ENCODE measurements at regions not wholly inside any gene's neighbourhood (a gene's known extent, or its start where the extent isn't known, plus 50 kb on each side); places are given as distances from the start of the nearest gene placed in this dataset.

DNA sequence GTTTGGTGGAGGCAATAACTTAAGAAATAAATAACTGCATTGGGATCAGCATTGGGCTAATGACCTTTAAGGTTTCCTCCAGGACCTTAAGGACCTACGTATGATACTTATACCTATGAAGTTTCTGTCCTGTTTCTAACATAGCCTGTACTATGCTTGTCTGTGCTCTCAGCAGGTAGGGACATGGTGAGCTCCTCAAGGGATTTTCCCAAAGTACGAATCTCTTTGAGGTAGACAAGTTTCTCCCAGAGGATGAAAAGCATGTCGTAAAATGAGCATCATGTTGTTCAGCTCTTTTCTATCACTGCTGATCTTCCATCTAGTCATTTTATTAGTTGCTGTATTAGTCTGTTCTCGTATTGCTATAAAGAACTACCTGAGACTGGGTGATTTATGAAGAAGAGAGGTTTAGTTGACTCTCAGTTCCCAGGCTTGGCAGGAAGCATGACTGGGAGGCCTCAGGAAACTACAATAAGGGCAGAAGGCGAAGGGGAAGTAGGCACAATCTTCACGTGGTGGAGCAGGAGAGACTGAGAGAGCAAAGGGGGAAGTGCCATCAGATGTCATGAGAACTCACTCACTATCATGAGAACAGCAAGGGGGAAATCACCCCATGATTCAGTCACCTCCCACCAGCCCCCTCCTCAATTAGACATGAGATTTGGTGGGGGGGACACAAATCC is 77.8 kb upstream of the TGM3 start (continued):
- TF ChIP-seq, protein P1, sequence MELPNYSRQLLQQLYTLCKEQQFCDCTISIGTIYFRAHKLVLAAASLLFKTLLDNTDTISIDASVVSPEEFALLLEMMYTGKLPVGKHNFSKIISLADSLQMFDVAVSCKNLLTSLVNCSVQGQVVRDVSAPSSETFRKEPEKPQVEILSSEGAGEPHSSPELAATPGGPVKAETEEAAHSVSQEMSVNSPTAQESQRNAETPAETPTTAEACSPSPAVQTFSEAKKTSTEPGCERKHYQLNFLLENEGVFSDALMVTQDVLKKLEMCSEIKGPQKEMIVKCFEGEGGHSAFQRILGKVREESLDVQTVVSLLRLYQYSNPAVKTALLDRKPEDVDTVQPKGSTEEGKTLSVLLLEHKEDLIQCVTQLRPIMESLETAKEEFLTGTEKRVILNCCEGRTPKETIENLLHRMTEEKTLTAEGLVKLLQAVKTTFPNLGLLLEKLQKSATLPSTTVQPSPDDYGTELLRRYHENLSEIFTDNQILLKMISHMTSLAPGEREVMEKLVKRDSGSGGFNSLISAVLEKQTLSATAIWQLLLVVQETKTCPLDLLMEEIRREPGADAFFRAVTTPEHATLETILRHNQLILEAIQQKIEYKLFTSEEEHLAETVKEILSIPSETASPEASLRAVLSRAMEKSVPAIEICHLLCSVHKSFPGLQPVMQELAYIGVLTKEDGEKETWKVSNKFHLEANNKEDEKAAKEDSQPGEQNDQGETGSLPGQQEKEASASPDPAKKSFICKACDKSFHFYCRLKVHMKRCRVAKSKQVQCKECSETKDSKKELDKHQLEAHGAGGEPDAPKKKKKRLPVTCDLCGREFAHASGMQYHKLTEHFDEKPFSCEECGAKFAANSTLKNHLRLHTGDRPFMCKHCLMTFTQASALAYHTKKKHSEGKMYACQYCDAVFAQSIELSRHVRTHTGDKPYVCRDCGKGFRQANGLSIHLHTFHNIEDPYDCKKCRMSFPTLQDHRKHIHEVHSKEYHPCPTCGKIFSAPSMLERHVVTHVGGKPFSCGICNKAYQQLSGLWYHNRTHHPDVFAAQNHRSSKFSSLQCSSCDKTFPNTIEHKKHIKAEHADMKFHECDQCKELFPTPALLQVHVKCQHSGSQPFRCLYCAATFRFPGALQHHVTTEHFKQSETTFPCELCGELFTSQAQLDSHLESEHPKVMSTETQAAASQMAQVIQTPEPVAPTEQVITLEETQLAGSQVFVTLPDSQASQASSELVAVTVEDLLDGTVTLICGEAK (IDR thresholded peaks at IDR 0.05), result no peak
- TF ChIP-seq, protein P1 (CRISPR knock-in tag; IDR thresholded peaks at IDR 0.05), result no peak
- TF ChIP-seq ZNF347 (CRISPR knock-in tag; IDR thresholded peaks at IDR 0.05; ENCODE audit: low read depth) (no peak), MAZ (CRISPR knock-in tag; conservative IDR thresholded peaks at IDR 0.05 in 1 of 2, IDR thresholded peaks at IDR 0.05 in 1 of 2) (no peak), PHF20 (IDR thresholded peaks at IDR 0.05; ENCODE audit: partially characterized antibody) (no peak)
- TF ChIP-seq, protein P2, sequence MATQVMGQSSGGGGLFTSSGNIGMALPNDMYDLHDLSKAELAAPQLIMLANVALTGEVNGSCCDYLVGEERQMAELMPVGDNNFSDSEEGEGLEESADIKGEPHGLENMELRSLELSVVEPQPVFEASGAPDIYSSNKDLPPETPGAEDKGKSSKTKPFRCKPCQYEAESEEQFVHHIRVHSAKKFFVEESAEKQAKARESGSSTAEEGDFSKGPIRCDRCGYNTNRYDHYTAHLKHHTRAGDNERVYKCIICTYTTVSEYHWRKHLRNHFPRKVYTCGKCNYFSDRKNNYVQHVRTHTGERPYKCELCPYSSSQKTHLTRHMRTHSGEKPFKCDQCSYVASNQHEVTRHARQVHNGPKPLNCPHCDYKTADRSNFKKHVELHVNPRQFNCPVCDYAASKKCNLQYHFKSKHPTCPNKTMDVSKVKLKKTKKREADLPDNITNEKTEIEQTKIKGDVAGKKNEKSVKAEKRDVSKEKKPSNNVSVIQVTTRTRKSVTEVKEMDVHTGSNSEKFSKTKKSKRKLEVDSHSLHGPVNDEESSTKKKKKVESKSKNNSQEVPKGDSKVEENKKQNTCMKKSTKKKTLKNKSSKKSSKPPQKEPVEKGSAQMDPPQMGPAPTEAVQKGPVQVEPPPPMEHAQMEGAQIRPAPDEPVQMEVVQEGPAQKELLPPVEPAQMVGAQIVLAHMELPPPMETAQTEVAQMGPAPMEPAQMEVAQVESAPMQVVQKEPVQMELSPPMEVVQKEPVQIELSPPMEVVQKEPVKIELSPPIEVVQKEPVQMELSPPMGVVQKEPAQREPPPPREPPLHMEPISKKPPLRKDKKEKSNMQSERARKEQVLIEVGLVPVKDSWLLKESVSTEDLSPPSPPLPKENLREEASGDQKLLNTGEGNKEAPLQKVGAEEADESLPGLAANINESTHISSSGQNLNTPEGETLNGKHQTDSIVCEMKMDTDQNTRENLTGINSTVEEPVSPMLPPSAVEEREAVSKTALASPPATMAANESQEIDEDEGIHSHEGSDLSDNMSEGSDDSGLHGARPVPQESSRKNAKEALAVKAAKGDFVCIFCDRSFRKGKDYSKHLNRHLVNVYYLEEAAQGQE (IDR thresholded peaks at IDR 0.05; ENCODE audit: borderline replicate concordance), result no peak
- TF ChIP-seq, protein P2 (CRISPR knock-in tag; IDR thresholded peaks at IDR 0.05; ENCODE audit: low read depth), result no peak
